HUES6 (cell line): ENCODE measurements at regions not wholly inside any gene's neighbourhood (a gene's known extent, or its start where the extent isn't known, plus 50 kb on each side); places are given as distances from the start of the nearest gene placed in this dataset.
"Not testable (repeated sequence)": the region's sequence is repeated elsewhere in the genome, so short reads cannot be mapped to it uniquely, and the experiment has no call there.

Source experiments
- H3K27ac ChIP-seq: 2 replicates; pipeline ENCODE4 v1.7.0; 2013; ENCODE audit warnings: low read depth, mild to moderate bottlenecking, low read length, inconsistent platforms
- H3K27me3 ChIP-seq: 2 replicates; pipeline ENCODE4 v1.6.1; 2013; ENCODE audit warnings: low read length; ENCODE audit not compliant: control insufficient read depth, insufficient read depth
- H3K36me3 ChIP-seq: 2 replicates; pipeline ENCODE4 v1.6.1; 2013; ENCODE audit warnings: low read length; ENCODE audit not compliant: control insufficient read depth, insufficient read depth
- H3K4me1 ChIP-seq: 2 replicates; pipeline ENCODE4 v1.6.1; 2013; ENCODE audit warnings: low read length; ENCODE audit not compliant: control insufficient read depth, insufficient read depth
- H3K4me3 ChIP-seq: 2 replicates; pipeline ENCODE4 v1.5.1; 2013; ENCODE audit warnings: low read depth, low read length
- H3K9ac ChIP-seq: one replicate; pipeline ENCODE4 v1.6.1; 2013; ENCODE audit warnings: mild to moderate bottlenecking, low read length
- H3K9me3 ChIP-seq: 2 replicates; pipeline ENCODE4 v1.6.1; 2013; ENCODE audit warnings: low read depth, low read length; ENCODE audit not compliant: control insufficient read depth, insufficient read depth

GRCh38 chr19:34576292-34576691, 94.7 kb downstream of the WTIP start:
- Histone ChIP-seq H3K36me3 (no peaks in the 10 kb centered on the region), H3K27me3 (peaks cover 41% of the 10 kb centered on the region), H3K4me1 (peaks cover 9% of the 10 kb centered on the region; the same call in 1 of the 2 replicates), H3K9ac (no peak overlapping the region), H3K27ac (no peak overlapping the region), H3K9me3 (peaks cover 2% of the 10 kb centered on the region; the same call in 1 of the 2 replicates), H3K4me3 (no peak overlapping the region)

DNA sequence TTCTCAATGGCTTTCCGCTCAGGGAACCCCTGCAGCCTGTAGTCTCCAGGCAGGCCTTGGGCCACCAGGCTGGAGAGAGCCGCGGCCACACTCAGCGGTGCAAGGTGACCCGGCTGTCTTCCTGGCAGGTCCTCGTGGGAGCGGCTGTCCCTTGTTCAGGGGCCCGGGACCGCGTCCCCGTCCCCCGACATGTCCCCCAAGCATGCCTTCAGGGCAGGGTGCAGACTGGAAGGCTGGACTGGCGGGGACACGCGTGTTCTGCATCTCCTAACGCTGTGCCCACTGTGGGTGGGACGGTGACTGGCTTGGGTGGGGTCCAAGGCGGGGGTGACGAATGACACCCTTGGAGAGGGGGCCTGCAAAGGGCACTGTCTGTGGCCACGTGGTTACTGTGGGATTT, 93.6 kb downstream of the WTIP start:
- Histone ChIP-seq H3K4me1 (peaks cover 9% of the 10 kb centered on the region; the same call in 1 of the 2 replicates), H3K4me3 (no peak overlapping the region), H3K36me3 (no peaks in the 10 kb centered on the region), H3K27me3 (peaks cover 36% of the 10 kb centered on the region), H3K9me3 (peaks cover 11% of the 10 kb centered on the region), H3K9ac (no peak overlapping the region), H3K27ac (no peak overlapping the region)

DNA sequence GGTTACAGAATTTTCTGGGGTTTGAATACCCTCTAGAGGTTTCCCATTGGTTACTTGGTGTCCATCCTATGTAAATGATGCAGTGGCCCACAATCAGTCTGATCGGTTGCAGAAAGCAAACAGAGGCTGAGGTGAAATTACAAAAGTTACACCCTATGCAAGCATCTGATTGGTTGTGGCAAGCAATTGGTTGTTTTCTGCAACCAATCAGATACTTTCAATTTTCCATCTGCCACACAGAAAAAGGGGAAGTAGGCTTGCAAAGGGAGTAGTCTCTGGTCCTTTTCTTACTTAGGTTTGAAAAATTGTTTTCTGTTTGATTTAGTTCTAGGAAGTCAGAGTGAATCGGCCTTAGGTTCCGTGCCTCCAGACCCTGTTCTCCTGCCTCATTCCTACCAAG, 93.1 kb downstream of the WTIP start:
- Histone ChIP-seq H3K4me1 (peaks cover 9% of the 10 kb centered on the region; the same call in 1 of the 2 replicates), H3K27me3 (peaks cover 32% of the 10 kb centered on the region), H3K9me3 (peaks cover 14% of the 10 kb centered on the region), H3K27ac (no peak overlapping the region), H3K4me3 (no peak overlapping the region), H3K9ac (no peak overlapping the region), H3K36me3 (no peaks in the 10 kb centered on the region)

DNA sequence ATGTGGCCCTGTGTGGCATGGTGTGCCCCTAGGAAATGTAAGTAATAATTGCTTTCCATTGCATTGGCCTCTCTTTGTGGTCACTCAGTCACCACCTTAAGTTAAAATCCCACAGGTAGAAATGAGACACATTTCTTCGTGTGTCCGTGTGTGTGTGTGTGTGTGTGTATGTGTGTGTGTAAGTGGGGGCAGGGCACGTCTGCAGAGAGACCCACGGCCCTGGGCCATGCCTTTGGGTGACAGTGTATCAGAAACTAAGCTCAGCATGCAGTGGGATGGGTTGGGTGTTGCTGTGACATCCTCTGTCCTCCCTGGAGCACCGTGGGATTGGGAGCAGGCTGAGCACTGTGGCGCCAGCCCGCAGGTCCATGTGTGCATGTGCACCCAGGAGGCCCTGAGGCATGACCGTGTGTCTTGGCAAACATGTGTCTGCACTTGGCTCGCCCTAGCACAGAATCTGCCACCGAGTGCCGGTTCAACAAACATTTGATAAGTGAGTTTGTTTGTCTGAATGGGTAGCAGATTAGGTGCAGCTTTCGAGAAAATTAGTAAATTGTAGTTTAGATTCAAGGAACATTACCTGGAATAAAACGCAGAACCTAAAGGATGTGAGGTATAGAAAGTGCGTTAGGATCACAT, 91.8 kb downstream of the WTIP start:
- no peak overlapping the region for H3K27ac ChIP-seq
- peaks cover 19% of the 10 kb centered on the region for H3K27me3 ChIP-seq
- no peak overlapping the region for H3K9ac ChIP-seq
- H3K9me3 ChIP-seq, result peaks cover 23% of the 10 kb centered on the region
- peaks cover 9% of the 10 kb centered on the region; the same call in 1 of the 2 replicates for H3K4me1 ChIP-seq
- no peak overlapping the region for H3K4me3 ChIP-seq
- H3K36me3 ChIP-seq, result no peaks in the 10 kb centered on the region

GRCh38 chr19:34570140-34570539, 88.6 kb downstream of the WTIP start:
- not testable (repeated sequence) for H3K27ac ChIP-seq, H3K4me1 ChIP-seq, H3K36me3 ChIP-seq, H3K9ac ChIP-seq, H3K4me3 ChIP-seq, H3K27me3 ChIP-seq
- peaks cover 27% of the 10 kb centered on the region for H3K9me3 ChIP-seq

- not testable (repeated sequence) for H3K27me3 ChIP-seq, H3K4me3 ChIP-seq, H3K9ac ChIP-seq, H3K9me3 ChIP-seq, H3K27ac ChIP-seq, H3K36me3 ChIP-seq, H3K4me1 ChIP-seq
Observed at GRCh38 chr19:34562344-34562743, 80.8 kb downstream of the WTIP start.
